ENCODE measurements at regions not wholly inside any gene's neighbourhood (a gene's known extent, or its start where the extent isn't known, plus 50 kb on each side); places are given as distances from the start of the nearest gene placed in this dataset.

GRCh38 chr1:214213136-214213535, 67.8 kb upstream of the SMYD2 start:
- ATAC-seq = no peak
- TF ChIP-seq NFATC4 (CRISPR knock-in tag; IDR thresholded peaks at IDR 0.05) = no peak
- TF ChIP-seq SMAD4 (CRISPR knock-in tag; IDR thresholded peaks at IDR 0.05) = no peak
- POLR2A ChIA-PET = no interaction called here
- Mint-ChIP-seq H3K27ac (no peak overlapping the region), H3K9me3 (no peaks in the 10 kb centered on the region), H3K4me3 (no peak overlapping the region), H3K4me1 (peaks cover 26% of the 10 kb centered on the region), H3K36me3 (no peaks in the 10 kb centered on the region), H3K27me3 (ENCODE audit: low read depth) (no peaks in the 10 kb centered on the region)
- no peak for DNase-seq (ENCODE audit: low spot score)
- CTCF ChIA-PET = interaction anchor here (8.8 kb wide), 1 partner anchor 116 kb away, joined by 382 read pairs; no protein-coding TSS in a partner anchor

- H3K4me1 Mint-ChIP-seq = peaks cover 17% of the 10 kb centered on the region
- H3K36me3 Mint-ChIP-seq = no peaks in the 10 kb centered on the region
- TF ChIP-seq ZNF138 (CRISPR knock-in tag; conservative IDR thresholded peaks at IDR 0.05) (no peak), NFYB (CRISPR knock-in tag; conservative IDR thresholded peaks at IDR 0.05; ENCODE audit: low read depth) (no peak), NR3C1 (CRISPR knock-in tag; conservative IDR thresholded peaks at IDR 0.05; ENCODE audit: low read depth) (no peak), IRF2 (CRISPR knock-in tag; IDR thresholded peaks at IDR 0.05; ENCODE audit: borderline replicate concordance, low read depth) (no peak), KAT7 (CRISPR knock-in tag; IDR thresholded peaks at IDR 0.05; ENCODE audit: borderline replicate concordance) (no peak), SMAD4 (CRISPR knock-in tag; IDR thresholded peaks at IDR 0.05) (no peak), OVOL2 (CRISPR knock-in tag; IDR thresholded peaks at IDR 0.05; ENCODE audit: borderline replicate concordance) (no peak), SP1 (CRISPR knock-in tag; conservative IDR thresholded peaks at IDR 0.05) (no peak), HMGA2 (CRISPR knock-in tag; IDR thresholded peaks at IDR 0.05) (no peak), ZNF263 (CRISPR knock-in tag; IDR thresholded peaks at IDR 0.05; ENCODE audit: low read depth) (no peak), SMAD3 (CRISPR knock-in tag; IDR thresholded peaks at IDR 0.05; ENCODE audit: borderline replicate concordance) (no peak), ZNF219 (CRISPR knock-in tag; IDR thresholded peaks at IDR 0.05; ENCODE audit: borderline replicate concordance) (no peak), FOXK1 (CRISPR knock-in tag; IDR thresholded peaks at IDR 0.05) (no peak), ETV6 (CRISPR knock-in tag; IDR thresholded peaks at IDR 0.05) (no peak), ZNF121 (CRISPR knock-in tag; IDR thresholded peaks at IDR 0.05) (no peak), GTF2I (CRISPR knock-in tag; conservative IDR thresholded peaks at IDR 0.05) (no peak), ATF2 (CRISPR knock-in tag; IDR thresholded peaks at IDR 0.05; ENCODE audit: borderline replicate concordance, low read depth) (no peak), FOXP1 (CRISPR knock-in tag; IDR thresholded peaks at IDR 0.05; ENCODE audit: borderline replicate concordance) (no peak)
- TF ChIP-seq, protein P1, sequence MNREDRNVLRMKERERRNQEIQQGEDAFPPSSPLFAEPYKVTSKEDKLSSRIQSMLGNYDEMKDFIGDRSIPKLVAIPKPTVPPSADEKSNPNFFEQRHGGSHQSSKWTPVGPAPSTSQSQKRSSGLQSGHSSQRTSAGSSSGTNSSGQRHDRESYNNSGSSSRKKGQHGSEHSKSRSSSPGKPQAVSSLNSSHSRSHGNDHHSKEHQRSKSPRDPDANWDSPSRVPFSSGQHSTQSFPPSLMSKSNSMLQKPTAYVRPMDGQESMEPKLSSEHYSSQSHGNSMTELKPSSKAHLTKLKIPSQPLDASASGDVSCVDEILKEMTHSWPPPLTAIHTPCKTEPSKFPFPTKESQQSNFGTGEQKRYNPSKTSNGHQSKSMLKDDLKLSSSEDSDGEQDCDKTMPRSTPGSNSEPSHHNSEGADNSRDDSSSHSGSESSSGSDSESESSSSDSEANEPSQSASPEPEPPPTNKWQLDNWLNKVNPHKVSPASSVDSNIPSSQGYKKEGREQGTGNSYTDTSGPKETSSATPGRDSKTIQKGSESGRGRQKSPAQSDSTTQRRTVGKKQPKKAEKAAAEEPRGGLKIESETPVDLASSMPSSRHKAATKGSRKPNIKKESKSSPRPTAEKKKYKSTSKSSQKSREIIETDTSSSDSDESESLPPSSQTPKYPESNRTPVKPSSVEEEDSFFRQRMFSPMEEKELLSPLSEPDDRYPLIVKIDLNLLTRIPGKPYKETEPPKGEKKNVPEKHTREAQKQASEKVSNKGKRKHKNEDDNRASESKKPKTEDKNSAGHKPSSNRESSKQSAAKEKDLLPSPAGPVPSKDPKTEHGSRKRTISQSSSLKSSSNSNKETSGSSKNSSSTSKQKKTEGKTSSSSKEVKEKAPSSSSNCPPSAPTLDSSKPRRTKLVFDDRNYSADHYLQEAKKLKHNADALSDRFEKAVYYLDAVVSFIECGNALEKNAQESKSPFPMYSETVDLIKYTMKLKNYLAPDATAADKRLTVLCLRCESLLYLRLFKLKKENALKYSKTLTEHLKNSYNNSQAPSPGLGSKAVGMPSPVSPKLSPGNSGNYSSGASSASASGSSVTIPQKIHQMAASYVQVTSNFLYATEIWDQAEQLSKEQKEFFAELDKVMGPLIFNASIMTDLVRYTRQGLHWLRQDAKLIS (CRISPR knock-in tag; IDR thresholded peaks at IDR 0.05; ENCODE audit: borderline replicate concordance) = no peak
- TF ChIP-seq, protein P2, sequence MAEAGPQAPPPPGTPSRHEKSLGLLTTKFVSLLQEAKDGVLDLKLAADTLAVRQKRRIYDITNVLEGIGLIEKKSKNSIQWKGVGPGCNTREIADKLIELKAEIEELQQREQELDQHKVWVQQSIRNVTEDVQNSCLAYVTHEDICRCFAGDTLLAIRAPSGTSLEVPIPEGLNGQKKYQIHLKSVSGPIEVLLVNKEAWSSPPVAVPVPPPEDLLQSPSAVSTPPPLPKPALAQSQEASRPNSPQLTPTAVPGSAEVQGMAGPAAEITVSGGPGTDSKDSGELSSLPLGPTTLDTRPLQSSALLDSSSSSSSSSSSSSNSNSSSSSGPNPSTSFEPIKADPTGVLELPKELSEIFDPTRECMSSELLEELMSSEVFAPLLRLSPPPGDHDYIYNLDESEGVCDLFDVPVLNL (CRISPR knock-in tag; IDR thresholded peaks at IDR 0.05; ENCODE audit: borderline replicate concordance, low read depth) = no peak
- H3K9me3 Mint-ChIP-seq = no peaks in the 10 kb centered on the region
- POLR2A ChIA-PET = no interaction called here
- ATAC-seq = no peak
- H3K4me3 Mint-ChIP-seq = no peak overlapping the region
- H3K27me3 Mint-ChIP-seq (ENCODE audit: low read depth) = no peaks in the 10 kb centered on the region
- no peak overlapping the region for H3K27ac Mint-ChIP-seq
- no peak for DNase-seq (ENCODE audit: low spot score)
- CTCF ChIA-PET = interaction anchor here (0.6 to 8.8 kb wide), 29 partner anchors 9 to 434 kb away, joined by 3 to 382 read pairs (median 5); partner anchors contain the start of gene SMYD2
Observed at GRCh38 chr1:214214851-214215250, 66.1 kb upstream of the SMYD2 start.

Data from WTC11 (cell line).